Cerebellar nuclear complex (tissue), 1 donor: ENCODE measurements at regions not wholly inside any gene's neighbourhood (a gene's known extent, or its start where the extent isn't known, plus 50 kb on each side); places are given as distances from the start of the nearest gene placed in this dataset.
"Not testable (repeated sequence)": the region's sequence is repeated elsewhere in the genome, so short reads cannot be mapped to it uniquely, and the experiment has no call there.

Experiments used
- DNase-seq, 2 experiments: peaks; one replicate each; lab custom pipeline; 2025; lab: John Stamatoyannopoulos, UW

DNA sequence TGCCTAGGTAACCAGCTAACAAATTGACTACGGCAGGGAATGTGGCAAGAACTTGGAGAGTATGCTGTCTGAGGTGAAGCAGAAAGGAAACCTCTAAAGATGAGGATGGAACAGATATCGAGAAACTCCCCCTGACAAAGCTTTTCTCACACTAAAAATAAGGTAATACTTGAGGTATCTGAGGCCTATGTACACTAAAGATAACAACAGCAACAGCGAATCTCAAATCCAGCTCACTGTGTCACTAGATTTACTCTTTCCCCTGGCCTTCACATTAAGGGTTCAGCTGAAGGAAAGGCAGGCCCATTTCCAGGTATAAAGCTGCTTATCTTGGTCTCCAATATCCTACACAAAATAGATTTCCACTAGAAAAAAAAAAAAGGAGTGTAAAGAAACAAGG is 518.0 kb downstream of the KCNT2 start:
- DNase-seq = no peak

DNA sequence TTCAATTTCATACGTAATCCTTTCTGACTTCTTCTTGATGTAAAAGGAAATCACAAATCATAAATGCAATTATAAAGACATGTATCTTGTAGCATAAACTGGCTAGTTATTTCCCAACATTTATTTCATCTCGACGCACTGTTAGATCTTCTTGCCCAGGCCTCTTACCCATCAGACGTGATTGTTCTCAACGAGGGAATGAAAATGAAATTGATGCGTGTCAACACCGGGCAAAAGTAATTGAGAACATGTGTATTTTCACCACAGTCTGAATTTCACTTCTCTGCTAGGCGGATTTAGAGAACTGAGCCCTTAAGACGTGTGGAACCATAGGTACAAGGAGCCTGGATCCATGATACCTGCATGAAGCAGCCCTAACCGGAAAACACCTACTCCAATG is 519.7 kb downstream of the KCNT2 start:
- no peak for DNase-seq

GRCh38 chr1:196078691-196079090 is 529.5 kb downstream of the KCNT2 start:
- DNase-seq = no peak

DNA sequence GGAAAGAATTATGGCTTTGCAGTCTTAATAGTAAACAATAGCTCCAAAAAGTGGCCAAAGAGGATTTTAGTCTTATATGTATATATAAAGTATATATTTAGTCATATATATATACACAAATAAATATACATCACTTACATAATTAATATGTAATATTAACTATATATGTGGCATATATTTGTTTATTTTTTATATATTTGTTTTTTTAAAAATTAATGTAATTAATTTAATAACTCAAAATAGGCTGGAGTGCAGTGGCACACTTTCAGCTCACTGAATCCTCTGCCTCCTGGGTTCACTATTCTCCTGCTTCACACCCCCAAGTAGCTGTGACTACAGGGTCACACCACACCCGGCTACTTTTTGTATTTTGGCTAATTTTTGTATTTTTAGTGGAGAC is 532.6 kb downstream of the KCNT2 start:
- DNase-seq = no peak

- DNase-seq = no peak
Observed at GRCh38 chr1:196074182-196074581, 534.1 kb downstream of the KCNT2 start.

- no peak for DNase-seq
Observed at GRCh38 chr1:196071447-196071846, 536.8 kb downstream of the KCNT2 start.

DNA sequence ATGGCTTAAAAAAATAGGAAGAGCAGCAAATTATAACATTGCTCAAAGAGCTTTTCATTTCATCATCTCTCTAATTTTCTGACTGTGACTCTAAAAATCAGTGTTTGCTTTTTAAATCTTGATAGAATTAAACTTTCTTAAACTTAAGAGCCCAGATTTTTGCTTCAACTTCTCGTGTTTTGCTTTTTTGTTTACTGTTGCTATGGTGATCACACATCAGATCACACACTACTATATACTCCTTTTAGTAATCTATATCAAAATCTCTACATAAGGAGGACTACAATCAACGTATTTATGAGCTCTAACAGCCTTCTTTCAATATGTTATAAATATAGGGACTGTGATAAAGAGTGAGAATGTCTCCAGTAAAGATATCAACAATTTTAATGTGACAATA is 537.3 kb downstream of the KCNT2 start:
- DNase-seq = no peak

DNA sequence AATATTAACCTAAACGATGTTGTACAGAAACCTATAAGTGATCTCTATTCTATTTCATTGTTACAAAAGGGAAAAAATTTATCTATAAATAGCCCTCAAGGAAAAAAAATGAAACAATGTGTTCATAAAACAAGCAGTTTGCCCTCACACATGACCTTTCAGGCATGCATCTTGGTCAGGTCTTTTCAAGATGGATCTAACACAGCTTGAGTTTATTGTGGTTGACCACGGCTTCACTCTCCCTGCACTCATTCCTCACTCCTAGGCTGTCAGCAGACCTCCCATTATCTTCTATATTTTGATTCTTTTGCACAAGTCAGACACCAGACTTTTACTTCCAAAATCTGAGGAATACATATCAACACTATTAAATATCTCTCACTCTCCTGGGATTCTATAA is 544.3 kb downstream of the KCNT2 start:
- no peak for DNase-seq

DNA sequence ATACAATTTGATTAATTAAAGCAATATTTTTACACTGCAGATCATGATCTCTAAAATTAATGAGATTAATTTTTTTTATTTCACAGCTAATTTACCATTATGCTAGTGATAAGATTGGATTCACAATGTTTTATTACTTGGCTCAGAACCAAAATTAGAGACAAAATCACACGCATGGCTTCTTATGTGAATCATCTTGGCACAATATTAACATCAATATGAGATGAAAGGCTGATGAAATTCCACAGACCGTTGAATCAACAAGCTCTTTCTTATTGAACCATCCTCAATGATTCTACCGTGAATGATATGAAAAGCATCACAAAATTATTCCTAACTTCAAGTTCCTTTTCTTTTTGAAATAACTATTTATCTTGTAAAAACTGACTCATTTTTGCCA is 544.9 kb downstream of the KCNT2 start:
- no peak for DNase-seq

GRCh38 chr1:196060539-196060938 is 547.7 kb downstream of the KCNT2 start:
- DNase-seq = no peak

- DNase-seq = no peak
Observed at GRCh38 chr1:196059210-196059609, 549.0 kb downstream of the KCNT2 start.

- DNase-seq = no peak
Observed at GRCh38 chr1:196056966-196057365, 551.3 kb downstream of the KCNT2 start.

- DNase-seq = no peak
Observed at GRCh38 chr1:196049407-196049806, 558.8 kb downstream of the KCNT2 start.

GRCh38 chr1:196043268-196043667 is 565.0 kb downstream of the KCNT2 start:
- DNase-seq = no peak

DNA sequence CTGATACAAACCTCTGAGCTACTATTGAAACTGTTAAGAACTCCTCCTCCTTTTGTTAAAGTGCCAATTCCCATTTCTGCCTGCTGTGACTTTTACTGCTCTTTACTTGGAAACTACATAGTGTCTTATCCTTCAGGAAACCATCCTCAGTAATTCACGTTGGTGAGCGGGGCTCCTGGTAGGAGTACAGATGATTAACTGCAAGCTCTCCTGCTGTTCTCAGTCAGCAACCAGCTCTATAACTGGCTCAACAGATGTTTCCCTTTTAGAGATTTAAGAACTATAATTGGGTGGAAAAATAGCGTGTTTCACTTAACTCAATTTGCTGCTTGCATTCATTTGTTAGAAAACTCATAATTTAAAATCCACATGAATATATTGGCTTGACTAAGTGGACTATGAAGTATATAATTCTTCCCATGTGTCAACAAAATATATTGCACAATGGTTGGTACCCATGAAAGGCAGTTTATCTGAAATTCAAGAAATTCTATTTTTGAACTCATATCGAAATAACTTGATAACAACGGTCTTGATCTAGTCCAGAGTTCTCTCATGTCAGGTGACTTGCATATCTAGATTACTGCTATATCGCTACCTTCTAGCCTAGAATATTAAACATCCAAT is 574.0 kb downstream of the KCNT2 start:
- DNase-seq = no peak

DNA sequence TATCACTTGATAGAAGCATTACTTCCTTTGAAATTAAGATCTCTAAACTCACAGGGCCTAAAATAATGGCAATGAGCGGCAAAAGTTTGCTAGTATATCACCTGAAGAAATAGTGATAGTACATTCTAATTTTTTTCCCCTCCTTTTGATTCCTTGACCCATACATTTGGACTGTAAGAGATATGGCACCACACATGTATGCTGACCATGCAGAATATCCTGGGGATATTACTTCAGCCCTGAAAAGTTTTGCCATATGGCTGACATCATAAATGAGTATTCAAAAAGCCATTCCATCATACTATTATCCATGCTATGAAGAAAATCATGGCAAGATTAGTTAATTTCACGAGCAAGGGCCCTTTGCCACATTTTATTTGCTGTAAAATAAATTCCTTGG is 576.9 kb downstream of the KCNT2 start:
- not testable (repeated sequence) for DNase-seq

- no peak for DNase-seq
Observed at GRCh38 chr1:196030455-196030854, 577.8 kb downstream of the KCNT2 start.

- DNase-seq = no peak
Observed at GRCh38 chr1:196029410-196029809, 578.8 kb downstream of the KCNT2 start.

DNA sequence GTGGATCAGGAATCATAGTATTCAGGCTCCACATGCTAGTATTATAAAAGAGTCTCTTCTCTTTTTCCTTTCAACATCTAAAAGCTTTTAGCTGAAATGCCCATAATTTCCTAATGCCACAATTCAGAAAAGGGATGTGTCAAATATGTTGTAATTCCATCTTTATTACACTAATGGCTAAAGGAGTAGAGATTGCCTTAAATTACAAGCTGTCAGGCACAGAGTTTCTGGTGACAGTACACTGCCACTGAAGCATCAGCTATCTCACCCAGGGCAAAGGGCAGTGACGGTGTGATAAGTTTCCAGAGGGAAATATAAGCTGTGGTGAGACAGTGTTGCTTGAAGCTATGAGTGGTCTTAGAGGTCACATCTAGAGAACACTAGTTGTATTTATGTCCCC is 581.1 kb downstream of the KCNT2 start:
- DNase-seq = no peak

- DNase-seq = not testable (repeated sequence)
Observed at GRCh38 chr1:196021174-196021573, 587.1 kb downstream of the KCNT2 start.

DNA sequence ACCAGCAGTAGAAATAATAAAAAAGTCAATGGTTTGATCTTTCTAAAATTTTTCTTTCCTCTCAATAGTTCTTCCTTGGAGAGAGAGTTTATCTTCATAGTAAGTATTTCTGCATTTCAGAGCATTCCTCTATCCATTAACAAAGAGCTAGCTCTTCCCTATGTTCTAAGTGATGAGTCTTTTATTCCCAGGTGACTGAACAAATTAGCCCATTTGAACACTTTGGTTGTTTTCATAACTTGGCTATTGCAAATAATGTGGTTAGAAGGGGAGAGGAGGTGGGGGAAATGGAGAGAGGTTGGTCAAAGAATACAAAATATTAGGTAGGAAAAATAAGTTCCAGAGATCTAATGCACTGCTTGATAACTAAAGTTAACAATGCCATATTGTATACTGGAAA is 598.9 kb downstream of the KCNT2 start:
- DNase-seq = no peak

GRCh38 chr1:196007763-196008162 is 600.5 kb downstream of the KCNT2 start:
- no peak for DNase-seq

GRCh38 chr1:196005426-196005825 is 602.8 kb downstream of the KCNT2 start:
- no peak for DNase-seq

DNA sequence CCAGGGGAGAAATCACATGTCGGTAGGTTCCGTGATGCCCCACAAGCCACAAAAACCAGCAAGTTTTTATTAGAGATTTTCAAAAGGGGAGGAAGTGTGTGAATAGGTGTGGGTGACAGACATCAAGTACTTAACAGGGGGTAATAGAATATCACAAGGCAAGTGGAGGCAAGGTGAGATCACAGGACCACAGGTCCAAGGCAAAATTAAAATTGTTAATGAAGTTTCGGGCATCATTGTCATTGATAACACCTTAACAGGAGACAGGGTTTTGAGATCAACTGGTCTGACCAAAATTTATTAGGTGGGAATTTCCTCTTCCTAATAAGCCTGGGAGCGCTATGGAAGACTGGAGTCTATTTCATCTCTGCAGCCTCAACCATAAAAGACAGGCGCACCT is 603.9 kb downstream of the KCNT2 start:
- not testable (repeated sequence) for DNase-seq

DNA sequence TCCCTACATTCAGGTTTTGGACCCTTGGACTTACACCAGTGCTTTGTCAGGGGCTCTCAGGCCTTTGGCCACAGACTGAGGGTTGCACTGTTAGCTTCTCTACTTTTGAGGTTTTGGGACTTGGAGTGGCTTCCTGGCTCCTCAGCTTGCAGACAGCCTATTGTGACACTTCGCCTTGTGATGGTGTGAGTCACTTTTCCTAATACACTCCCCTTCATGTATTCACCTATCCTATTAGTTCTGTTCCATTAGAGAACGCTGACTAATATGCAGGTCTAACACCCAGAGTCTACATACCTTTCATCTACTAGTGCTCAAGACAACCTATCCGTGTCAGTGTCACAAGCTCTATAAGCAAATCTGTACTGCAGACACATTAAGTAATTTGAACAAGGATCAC is 605.3 kb downstream of the KCNT2 start:
- no peak for DNase-seq
